Skeletal muscle cell (primary cell): ENCODE measurements at regions not wholly inside any gene's neighbourhood (a gene's known extent, or its start where the extent isn't known, plus 50 kb on each side); places are given as distances from the start of the nearest gene placed in this dataset.
A peak's percentile ranks its signal among the peaks of the same experiment; 100 is the strongest.

Source experiments
- DNase-seq: peaks from one replicate; pipeline ENCODE4 v3.0.0-alpha.2; 2010; ENCODE audit warnings: low read depth
- H3K4me3 ChIP-seq: 2 replicates; pipeline ENCODE4 v1.5.1; 2011; ENCODE audit warnings: low read depth, mild to moderate bottlenecking, control low read depth, low read length, moderate library complexity

- no peak overlapping the region for H3K4me3 ChIP-seq
- no peak for DNase-seq
These were observed 250.0 kb downstream of the HRH4 start for GRCh38 chr18:24710474-24710873.

- DNase-seq = no peak
- no peak overlapping the region for H3K4me3 ChIP-seq
These were observed 259.4 kb downstream of the HRH4 start for GRCh38 chr18:24719791-24720190.

- DNase-seq = no peak
- H3K4me3 ChIP-seq = no peak overlapping the region
These were observed 261.0 kb downstream of the HRH4 start for GRCh38 chr18:24721388-24721787.

- H3K4me3 ChIP-seq = no peak overlapping the region
These were observed 265.4 kb downstream of the HRH4 start for GRCh38 chr18:24725644-24726415.

DNA sequence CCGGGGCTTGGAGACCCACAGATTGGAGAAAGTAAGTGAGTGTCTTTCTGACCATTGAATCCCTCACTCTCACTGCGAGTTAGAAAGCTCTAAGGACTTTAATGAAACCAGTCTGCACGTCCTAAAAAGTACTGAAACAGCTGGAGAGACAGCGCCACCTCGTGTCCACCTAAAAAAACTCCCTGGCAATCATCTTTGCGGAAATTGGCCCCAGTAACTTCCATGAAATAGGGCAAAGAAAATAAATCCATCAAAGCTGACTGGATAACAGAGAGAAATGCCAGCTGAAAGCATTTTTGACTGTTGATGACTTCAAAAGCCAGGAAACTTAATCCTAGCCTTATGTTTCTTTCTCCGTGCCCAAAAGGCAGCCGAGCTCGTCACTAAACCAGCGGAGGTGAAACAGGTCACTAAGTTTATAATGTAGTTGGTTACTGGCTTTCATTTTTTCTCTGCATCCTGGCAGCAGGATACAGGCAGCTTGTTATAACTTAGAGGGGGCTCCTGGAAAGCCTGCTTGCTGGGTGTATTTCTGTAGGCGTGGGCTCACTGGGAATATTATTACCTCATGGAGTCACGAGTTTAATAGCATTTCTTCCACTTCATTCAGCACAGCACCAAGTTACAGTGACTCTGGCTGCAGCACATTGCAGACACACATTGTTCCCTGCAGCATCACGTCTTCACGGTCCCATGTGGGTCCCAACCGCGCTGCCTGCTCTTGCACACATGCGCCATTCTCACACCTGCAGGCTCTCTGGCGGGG, 266.5 kb downstream of the HRH4 start:
- peak; percentile 47 for DNase-seq
- peak overlapping the region; percentile 33 for H3K4me3 ChIP-seq

More at GRCh38 chr18:24725644-24726415, 265.4 kb downstream of the HRH4 start:
- DNase-seq = no peak

- no peak overlapping the region for H3K4me3 ChIP-seq
- no peak for DNase-seq
These were observed 267.2 kb downstream of the HRH4 start for GRCh38 chr18:24727685-24728084.

GRCh38 chr18:24731158-24731557, 270.7 kb downstream of the HRH4 start:
- no peak overlapping the region for H3K4me3 ChIP-seq
- DNase-seq = no peak

DNA sequence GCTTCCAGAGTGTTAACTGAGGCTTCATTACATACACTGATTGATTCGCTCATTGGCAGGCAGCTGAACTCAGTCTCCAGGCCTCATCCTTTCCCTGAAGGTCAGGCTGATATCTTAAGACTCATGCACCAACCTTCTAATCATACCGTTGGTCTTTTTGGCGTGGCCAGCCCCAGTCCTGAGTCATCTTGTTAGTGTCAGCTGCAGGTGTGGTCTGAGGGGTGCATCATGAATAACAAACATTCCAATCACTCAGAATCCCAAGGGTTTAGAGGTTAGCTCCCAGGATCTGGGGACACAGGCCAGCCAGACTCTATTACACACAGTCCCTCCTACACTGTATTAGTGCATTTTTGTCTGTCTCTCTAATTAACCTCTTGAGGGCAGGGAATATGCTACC, 271.5 kb downstream of the HRH4 start:
- no peak overlapping the region for H3K4me3 ChIP-seq
- no peak for DNase-seq

- H3K4me3 ChIP-seq = no peak overlapping the region
- DNase-seq = no peak
These were observed 273.6 kb downstream of the HRH4 start for GRCh38 chr18:24734058-24734457.

DNA sequence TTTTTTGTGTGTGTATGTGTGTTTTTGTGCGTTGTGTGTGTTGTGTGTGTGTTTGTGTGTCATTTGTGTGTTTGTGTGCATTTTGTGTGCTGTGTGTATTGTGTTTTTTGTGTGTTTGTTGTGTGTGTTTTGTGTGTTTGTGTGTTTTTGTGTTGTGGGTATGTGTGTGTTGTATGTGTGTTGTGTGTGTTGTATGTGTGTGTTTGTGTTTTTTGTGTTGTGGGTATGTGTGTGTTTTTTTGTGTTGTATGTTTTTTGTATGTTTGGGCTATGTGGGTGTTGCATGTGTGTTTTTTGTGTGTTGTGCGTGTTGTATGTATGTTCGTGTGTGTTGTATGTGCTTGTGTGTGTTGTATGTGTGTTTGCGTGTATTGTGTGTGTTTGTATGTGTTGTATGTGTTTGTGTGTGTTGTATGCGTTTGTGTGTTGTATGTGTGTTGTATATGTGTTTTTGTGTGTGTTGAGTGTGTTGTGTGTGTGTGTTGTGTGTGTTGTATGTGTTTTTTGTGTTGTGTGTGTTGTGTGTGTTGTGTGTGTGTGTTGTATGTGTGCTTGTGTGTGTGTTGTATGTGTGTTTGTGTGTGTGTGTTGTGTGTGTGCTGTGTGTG, 275.3 kb downstream of the HRH4 start:
- no peak overlapping the region for H3K4me3 ChIP-seq

GRCh38 chr18:24736662-24737330, 276.4 kb downstream of the HRH4 start:
- DNase-seq = no peak
- H3K4me3 ChIP-seq = no peak overlapping the region

More for the DNA sequence above, 275.3 kb downstream of the HRH4 start:
- no peak for DNase-seq

GRCh38 chr18:24740829-24741228, 280.4 kb downstream of the HRH4 start:
- DNase-seq = no peak
- no peak overlapping the region for H3K4me3 ChIP-seq

DNA sequence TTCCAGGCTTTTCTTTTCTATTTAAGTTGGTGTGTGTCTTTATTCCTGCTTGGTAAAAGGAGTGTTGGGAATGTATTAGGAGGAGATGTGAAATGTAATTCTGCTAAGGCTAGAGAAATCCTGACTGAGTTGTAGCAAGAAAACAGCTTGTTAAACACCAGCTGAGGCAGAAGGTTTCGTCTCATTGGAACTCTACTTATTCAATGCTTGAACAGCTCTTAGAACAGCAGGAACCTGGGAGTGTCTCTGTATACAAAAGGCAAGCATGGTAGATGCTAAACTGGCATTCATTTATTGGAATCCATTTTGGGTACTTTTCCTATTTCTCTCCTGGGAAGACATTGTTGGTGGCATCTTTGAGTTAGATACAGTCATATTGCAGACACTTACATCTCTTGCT, 280.9 kb downstream of the HRH4 start:
- no peak for DNase-seq
- H3K4me3 ChIP-seq = no peak overlapping the region

GRCh38 chr18:24741965-24742724, 281.7 kb downstream of the HRH4 start:
- DNase-seq = no peak
- no peak overlapping the region for H3K4me3 ChIP-seq

- no peak for DNase-seq
- no peak overlapping the region for H3K4me3 ChIP-seq
These were observed 294.3 kb downstream of the HRH4 start for GRCh38 chr18:24754583-24755253.

DNA sequence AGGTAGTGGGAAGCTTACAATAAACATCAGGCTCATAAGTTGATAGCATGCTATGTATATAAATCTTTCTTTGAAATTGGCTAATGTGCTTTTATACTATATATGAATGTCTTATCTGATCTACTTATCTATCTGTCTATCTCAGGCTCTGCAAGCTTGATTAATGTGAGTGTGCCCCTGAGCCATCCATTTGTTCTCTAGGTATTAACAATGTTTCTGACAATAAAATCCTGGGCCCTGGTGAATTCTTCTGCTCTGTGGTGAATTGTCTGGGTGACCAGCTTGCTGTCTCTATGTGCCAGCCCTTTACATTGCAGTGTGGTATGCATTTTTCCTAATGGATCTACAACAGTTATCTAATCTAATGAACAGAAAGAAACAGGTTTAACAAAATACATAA, 295.9 kb downstream of the HRH4 start:
- DNase-seq = no peak
- no peak overlapping the region for H3K4me3 ChIP-seq

DNA sequence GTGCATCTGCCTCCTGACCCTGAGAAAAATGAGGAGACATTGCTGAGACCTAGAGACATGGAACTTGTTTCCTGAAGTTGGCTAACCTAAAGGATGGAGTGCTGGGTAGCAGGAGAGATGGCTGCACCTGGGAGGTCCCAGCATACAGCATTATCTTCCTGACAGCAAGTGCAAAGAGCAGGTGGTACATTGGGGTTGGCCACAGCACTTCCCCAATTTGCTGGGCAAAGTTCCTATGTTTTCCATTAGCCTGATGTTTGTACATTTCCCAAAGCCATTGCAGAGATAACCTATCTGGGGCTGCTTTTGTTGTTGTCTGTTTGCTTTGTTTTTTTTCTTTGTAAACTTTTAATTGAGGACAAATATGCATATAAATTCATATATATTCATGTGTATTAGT, 296.7 kb downstream of the HRH4 start:
- H3K4me3 ChIP-seq = no peak overlapping the region
- no peak for DNase-seq

GRCh38 chr18:24761765-24762164, 301.3 kb downstream of the HRH4 start:
- no peak for DNase-seq
- H3K4me3 ChIP-seq = no peak overlapping the region

DNA sequence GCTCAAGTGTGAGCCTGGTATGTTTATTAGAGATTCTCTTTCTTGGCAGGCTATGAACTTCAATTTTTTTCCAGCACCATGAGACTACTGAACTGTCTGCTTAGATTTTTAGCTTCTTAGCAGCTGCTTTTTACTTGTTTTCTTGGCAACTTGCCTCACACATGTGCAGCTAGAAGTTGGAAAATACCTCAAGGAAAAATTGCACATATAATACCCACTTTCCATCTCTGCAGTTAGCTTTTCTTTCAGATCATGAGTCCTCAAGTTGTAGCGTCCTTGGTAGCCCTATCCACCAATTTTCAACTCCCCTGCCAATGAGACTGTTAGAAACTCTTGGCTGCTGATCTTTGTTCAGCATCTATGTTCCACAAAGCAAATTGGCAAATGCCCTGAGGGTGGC, 302.1 kb downstream of the HRH4 start:
- H3K4me3 ChIP-seq = no peak overlapping the region
- DNase-seq = no peak
